ENCODE measurements at regions not wholly inside any gene's neighbourhood (a gene's known extent, or its start where the extent isn't known, plus 50 kb on each side); places are given as distances from the start of the nearest gene placed in this dataset.

DNA sequence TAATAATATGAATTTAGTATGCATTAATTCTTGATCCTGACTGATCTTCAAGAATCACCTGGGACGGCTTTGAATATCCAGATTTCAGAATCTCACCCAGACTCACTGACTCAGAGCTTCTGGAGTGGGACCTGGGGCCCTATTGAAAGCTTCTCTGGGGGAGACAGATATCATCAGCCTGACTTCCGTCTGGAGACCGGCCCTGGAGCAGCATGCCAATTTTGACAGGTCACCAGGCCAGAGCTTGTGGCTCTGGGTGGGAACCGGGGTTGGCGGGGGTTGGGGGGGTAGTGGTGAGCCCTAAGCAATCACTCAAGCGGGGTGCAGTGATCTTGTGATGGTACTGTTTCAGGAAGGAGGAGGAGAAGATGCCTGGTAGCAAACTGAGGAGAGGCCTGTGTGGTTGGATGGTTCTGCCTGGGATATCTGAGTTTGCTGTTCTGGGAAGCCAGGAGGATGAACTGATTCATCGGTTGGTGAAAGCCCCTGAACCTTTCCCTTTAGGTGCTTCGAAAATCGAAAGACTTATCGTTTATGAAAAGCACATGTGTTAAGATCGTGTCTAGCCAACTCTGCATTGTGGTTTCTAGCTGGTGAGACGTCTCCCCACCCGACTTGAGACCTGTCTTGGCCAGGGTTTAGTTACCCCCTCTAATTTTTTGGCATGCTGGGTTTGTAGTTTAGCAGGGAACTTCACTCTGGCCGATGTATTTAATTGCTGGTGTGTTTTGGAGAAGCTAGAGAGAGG lies 263.9 kb upstream of the C2CD4B start:
- Histone ChIP-seq H3K4me1 (no peaks in the 10 kb centered on the region), H3K9me3 (no peaks in the 10 kb centered on the region), H3K27me3 (no peaks in the 10 kb centered on the region), H3K36me3 (no peaks in the 10 kb centered on the region), H3K4me3 (no peak overlapping the region), H3K27ac (no peak overlapping the region)
- DNase-seq (no peak), ATAC-seq (no peak)
- TF ChIP-seq CTCF (IDR thresholded peaks at IDR 0.05) (no peak), POLR2A (IDR thresholded peaks at IDR 0.05) (no peak)
- WGBS (ENCODE audit: insufficient coverage, low coverage, low lambda C conversion rate, missing lambda C conversion rate), result 81% methylated on average over 7 of the region's 14 CpGs
- intact Hi-C loops (cut with DNase I), result no loop called here

GRCh38 chr15:62430056-62430455 lies 265.0 kb upstream of the C2CD4B start:
- ATAC-seq, result no peak
- intact Hi-C loops (cut with DNase I), result no loop called here
- Histone ChIP-seq H3K27ac (no peak overlapping the region), H3K36me3 (no peaks in the 10 kb centered on the region), H3K9me3 (no peaks in the 10 kb centered on the region), H3K4me3 (no peak overlapping the region), H3K27me3 (no peaks in the 10 kb centered on the region), H3K4me1 (no peaks in the 10 kb centered on the region)
- no peak for DNase-seq
- 86% methylated on average over 2 of the region's 2 CpGs for WGBS (ENCODE audit: insufficient coverage, low coverage, low lambda C conversion rate, missing lambda C conversion rate)
- TF ChIP-seq POLR2A (IDR thresholded peaks at IDR 0.05) (no peak), CTCF (IDR thresholded peaks at IDR 0.05) (no peak)

- WGBS (ENCODE audit: insufficient coverage, low coverage, low lambda C conversion rate, missing lambda C conversion rate), result 77% methylated on average over 3 of the region's 4 CpGs
- H3K27me3 ChIP-seq, result no peaks in the 10 kb centered on the region
These were observed 265.5 kb upstream of the C2CD4B start for GRCh38 chr15:62430552-62430951.

DNA sequence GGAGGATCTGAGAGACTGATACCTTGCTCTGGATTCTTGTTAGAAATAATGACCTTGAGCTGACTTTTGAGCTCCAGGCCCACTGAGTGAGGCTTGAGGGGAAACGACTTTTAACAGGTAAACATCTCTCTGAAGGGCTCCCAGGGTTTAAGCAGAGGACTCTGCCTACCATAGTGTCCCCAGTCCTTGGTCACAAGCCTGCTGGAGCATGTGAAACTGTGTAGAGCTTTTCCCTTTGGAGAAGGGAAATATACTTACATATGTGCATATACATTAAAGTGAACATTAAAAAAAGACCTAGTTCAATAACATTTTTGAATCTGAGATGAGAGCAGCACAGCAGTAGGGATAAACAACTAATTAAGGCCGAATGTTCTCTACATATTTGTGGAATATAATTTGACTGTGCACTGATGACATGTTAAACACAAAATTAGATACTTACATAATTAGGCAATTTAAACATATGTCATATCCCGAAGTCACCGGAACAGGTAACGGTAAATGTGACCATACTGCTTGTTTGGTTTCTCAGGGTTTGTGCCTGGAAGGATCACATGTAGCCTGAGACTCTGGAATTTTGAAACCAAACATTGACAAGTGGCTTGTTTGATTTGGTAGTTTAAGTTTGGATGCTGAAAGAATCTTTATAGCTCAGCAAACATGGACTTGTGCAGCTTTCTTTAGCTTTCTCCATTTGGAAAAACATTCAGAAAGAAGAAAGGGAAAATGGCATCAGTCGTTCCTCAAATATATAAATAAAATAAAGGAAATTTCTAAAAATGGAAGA lies 266.1 kb upstream of the C2CD4B start:
- H3K4me1 ChIP-seq, result no peaks in the 10 kb centered on the region
- no peak overlapping the region for H3K27ac ChIP-seq
- H3K9me3 ChIP-seq, result no peaks in the 10 kb centered on the region
- no peaks in the 10 kb centered on the region for H3K27me3 ChIP-seq
- no peak for TF ChIP-seq CTCF (IDR thresholded peaks at IDR 0.05)
- no peak for TF ChIP-seq POLR2A (IDR thresholded peaks at IDR 0.05)
- WGBS (ENCODE audit: insufficient coverage, low coverage, low lambda C conversion rate, missing lambda C conversion rate), result 56% methylated on average over 6 of the region's 6 CpGs
- DNase-seq, result no peak
- ATAC-seq, result no peak
- no peaks in the 10 kb centered on the region for H3K36me3 ChIP-seq
- intact Hi-C loops (cut with DNase I), result no loop called here
- no peak overlapping the region for H3K4me3 ChIP-seq

More at GRCh38 chr15:62430552-62430951, 265.5 kb upstream of the C2CD4B start:
- intact Hi-C loops (cut with DNase I), result no loop called here
- no peaks in the 10 kb centered on the region for H3K9me3 ChIP-seq
- ATAC-seq (no peak), DNase-seq (no peak)
- H3K27ac ChIP-seq, result no peak overlapping the region
- TF ChIP-seq CTCF (IDR thresholded peaks at IDR 0.05), result no peak
- no peak for TF ChIP-seq POLR2A (IDR thresholded peaks at IDR 0.05)
- H3K36me3 ChIP-seq, result no peaks in the 10 kb centered on the region
- H3K4me3 ChIP-seq, result no peak overlapping the region
- H3K4me1 ChIP-seq, result no peaks in the 10 kb centered on the region
